ENCODE measurements at regions not wholly inside any gene's neighbourhood (a gene's known extent, or its start where the extent isn't known, plus 50 kb on each side); places are given as distances from the start of the nearest gene placed in this dataset.

DNA sequence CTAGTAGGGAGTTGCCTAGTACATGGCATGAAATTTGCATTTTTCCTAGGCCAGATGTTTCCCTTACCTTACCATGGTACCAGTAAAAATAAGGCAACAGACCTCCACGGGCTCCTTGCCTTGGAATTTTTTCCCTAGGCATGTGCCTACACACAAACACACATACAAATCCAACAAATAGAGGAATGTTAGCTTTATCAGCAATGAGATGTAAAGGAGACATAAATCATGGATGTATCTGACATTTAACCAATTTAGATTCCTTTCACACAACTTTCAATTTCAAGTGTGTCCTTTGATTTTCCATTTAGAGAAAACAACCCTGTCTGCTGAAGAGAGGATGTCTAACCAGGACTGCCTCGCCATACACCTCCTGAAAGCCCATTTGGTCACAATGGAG, 209.7 kb upstream of the SP4 start:
- no peak for DNase-seq (ENCODE audit: low spot score)

DNA sequence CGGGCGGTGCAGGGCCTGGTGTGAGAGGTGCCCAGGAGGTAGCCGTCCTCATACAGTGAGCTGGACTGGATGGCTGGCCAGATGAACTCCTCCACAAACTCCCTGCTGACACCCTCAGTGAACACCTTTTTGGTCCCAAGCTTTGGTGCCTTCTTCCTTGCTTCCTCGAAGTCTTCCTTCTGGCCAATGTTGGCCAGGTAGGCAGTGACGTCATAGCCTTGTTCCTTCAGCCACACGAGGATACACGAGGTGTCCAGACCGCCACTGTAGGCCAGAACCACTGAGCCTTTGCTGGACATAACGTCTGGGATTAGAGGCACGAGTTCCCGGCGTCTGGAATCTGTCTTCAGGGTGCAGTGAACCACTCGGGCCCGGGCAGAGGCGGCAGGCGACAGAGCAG, 206.8 kb upstream of the SP4 start:
- DNase-seq (ENCODE audit: low spot score): no peak

DNA sequence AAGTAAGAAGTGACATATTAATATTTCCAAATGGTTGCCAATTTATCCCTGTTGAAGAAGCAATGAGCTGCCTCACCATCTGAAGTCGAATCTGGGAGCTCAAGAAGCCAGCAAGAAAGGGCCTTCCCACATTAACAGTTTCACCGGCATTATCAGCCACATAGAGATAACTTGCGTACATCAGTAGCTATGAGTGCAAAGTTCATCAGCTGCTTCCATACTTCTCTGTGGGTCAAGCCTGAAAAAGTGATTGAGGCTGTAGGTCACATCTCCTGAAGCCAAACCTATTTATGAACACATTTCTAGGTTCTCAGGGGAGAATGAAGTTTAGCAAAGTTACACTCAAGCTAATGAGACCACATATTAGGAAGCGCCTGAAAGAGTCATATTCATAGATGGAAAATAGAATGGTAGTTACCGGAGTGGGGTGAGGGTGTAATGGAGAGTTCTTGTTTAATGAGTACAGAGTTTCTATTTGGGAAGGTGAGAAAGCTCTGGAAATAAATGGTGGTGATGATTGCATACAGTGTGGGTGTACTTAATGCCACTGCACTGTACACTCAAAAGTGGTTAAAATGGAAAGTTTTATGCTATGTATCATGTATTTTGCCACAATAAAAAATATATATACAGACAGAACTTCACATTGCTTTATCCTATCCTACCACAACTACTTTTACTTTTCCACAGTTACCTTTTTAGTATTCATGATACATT, 189.3 kb upstream of the SP4 start:
- no peak for DNase-seq (ENCODE audit: low spot score)

DNA sequence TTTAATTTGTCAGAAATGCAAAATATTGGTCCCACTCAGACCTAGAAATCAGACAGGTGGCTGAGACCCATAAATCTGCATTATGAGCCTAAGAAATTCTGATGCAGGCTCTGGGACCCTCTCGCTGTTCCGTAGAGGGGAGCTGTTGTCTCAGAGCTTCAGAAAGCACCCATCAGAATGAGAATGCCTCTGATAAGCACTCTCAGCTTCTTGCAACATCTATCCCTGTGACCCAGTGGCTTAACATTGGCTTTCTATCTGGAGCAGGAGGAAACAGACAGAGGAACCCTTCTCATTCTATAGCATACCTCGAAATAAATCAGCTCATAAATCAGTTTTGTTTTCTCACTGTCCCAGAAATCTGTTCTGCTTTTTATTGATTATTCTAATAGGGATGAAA, 184.6 kb upstream of the SP4 start:
- no peak for DNase-seq (ENCODE audit: low spot score)

DNA sequence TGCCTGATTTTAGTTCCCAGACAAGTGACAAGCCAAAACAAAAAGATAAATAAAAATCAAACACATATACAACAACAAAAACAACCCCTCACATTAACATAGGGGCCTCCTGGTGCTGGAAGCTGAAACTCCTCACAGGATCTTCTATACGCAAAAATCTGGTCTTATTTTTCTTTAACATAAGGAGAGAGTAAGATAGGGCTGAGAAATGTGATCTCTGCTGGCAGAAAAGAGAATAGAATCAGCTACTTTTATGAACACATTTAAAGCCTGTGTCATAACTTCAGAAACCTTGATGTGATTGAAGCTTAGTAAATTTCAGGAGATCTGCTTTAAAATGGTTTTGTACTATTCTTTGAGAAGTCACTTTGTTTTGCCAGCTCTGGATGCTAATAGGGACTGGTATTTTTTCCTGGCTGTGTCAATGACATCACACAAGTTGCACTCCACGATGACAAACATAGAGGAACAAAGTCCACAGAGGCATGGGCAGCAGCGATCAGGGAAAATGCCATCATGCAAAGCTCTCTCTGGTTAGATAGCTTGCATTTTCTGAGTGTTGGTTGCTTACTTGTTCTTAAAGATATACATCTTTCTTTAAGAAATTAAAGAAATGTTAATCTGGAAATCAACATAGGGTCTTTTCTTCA, 176.6 kb upstream of the SP4 start:
- no peak for DNase-seq (ENCODE audit: low spot score)

DNA sequence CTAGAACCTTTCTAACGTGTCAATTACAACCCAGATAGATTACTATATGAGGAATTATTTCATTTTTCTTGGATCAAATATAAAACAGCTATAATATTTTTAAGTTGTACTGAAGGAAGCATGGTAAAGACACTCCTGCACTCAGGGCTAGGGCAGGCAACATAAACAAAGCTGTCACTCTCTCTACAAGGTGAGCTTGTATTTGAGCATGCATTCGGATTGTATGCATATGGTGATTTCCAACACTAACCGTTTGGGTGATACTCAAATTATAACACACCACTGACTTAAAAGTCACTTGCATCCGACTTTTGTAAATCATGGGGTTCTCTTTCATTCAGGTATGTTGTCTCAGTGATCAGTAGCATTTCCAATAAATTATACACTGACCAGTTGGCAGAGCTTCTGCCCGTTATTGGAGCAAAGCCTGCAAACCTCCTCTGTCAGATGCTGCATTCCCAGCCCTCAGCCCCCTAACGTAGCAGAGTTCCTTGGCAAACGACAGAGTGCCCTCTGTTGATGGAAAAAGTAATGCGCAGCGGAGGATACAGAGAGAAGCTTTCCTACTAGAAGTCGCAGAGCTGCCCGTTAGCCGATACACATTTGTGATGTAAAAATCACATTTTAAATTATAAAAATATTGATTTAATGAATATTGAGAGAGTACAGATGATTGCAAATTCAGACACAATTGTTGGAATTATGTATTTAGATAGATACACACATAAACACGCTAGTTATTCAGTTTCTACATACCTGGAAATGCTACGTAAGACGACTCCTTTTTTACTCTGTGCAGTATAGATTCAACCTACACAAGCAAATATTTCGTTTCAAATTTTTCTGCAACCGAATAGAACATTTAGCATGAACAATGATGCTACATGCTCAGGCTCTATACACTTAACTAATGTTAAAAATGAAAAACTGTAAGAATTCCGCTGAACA, 173.9 kb upstream of the SP4 start:
- DNase-seq (ENCODE audit: low spot score): peak; percentile 63

DNA sequence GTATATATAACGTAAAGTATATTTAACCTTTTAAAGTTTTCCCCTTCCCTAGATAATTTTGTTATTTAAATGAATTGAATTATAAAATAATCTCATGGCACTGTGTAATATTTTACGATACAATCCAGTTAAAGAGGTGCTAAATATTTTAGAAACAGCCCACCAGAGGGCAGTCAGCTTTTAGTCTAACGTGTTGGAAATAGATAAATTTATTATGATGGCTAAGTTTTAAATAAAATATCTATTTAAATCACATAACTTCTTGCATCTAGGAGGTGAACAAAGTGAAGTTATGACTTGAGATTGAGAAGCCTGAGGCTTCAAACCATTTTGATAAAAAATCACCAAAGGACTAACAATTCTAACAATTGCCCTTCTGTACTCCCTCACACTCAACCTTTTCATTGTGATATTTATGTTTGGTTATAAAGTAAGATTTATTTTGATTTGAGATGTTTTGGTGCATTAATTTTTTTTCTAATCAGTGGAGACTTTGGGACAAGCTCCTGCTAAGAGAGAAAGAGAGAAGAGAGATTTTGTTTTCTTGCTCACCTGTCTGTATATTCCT, 171.5 kb upstream of the SP4 start:
- peak; percentile 38 for DNase-seq (ENCODE audit: low spot score)

DNA sequence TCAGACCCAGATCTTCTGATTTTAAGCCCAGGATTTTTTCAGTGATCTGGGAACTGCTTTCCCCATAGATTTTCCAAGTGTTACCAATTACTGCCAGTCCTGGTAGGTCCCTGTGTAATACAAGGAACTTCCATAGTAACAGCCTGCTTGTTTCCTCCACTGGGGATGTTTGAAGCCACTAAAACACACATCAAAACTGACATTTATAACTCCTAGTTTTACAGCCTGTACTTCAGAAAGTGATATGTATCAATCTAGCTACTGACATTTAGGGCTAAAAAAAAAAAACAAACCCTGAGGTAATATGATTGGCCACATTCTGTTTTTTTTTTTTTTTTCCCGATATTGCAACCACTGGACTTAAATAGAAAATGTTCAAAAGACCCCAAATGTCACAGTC, 166.9 kb upstream of the SP4 start:
- DNase-seq (ENCODE audit: low spot score): no peak

DNA sequence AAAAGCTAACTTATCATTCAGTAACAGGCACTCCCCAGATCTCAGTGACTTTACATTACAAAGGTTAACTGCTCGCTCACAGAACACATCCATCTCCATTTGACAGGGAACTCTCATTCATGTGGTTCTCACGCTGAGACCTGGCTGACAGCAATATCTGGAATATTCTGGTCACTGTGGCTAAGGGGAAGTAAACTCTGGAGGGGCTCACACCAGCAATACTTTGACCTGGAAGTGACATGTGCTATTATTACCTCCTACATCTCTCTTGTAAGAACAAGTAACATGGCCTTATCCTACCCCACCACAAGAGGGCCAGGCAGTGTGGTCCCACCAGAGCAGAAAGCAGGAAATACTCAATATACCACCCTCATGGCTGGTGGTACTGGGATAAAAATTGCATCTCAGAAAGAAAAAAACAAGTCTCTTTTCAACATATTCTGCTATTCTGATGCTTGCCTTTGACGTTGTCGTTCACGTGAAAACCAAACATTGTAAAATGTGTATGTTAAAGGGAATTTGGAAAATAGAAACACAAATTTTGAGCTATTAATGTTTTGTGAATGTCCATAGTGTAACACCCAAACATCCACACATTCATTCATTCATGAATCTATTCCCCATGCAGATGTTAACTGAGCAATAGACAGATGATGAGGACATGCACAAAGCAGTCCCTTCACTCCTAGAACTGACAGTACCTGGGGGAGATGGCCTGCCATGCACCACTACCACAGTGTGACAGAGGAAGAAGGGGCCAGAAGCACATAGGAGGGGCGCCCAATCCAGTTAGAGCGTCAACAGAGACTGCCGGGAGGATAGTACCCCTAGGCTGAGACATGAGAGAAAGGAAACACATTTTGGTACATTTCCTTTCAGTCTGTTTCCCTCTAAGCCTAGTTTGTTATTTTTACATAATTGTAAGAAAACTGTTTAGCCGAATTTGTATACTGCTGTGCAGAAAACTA, 166.0 kb upstream of the SP4 start:
- DNase-seq (ENCODE audit: low spot score): peak; percentile 42

DNA sequence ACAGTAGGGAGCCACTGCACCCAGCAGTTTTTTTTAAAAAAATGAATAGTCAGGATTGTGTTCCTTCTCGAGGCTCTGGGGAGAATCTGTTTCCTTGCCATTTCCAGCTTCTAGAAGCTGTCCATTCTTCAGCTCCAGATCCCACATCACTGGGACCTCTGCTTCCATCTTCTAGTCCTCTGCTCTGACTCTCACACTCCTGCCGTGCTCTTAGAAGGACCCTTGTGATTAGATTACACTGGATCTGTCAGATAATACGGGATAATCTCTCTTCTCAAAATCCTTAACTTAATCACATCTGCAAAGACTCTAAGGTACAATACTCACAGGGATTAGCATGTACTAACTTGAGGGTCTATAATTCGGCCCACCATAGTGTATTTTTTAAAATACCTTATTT, 158.9 kb upstream of the SP4 start:
- DNase-seq (ENCODE audit: low spot score): no peak

DNA sequence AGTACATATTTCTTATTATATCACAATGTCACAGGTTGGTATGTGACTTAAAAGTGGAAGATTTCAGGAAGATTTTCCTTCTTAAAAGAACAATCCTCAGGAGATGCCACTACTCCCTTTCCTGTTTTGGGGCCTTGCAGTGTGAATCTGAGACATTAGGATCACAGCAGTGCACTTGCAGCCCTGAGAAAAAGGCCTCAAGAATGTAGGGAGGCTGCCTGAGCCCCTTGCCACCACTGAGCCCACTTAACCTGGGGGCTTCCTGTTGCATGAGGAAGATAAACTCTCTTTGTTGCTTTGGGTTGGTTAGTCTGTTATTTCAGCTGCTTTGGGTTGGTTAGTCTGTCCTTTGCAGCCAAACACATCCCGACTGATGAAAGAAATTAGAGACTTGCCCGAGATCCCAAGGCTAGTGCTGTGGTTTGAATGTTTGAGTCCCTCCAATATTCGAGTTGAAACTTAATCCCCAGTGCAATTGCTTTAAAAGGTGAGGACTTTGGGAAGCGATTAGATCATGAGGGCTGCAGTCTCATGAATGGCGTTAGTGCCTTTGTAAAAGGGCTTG, 151.3 kb upstream of the SP4 start:
- DNase-seq (ENCODE audit: low spot score): no peak

DNA sequence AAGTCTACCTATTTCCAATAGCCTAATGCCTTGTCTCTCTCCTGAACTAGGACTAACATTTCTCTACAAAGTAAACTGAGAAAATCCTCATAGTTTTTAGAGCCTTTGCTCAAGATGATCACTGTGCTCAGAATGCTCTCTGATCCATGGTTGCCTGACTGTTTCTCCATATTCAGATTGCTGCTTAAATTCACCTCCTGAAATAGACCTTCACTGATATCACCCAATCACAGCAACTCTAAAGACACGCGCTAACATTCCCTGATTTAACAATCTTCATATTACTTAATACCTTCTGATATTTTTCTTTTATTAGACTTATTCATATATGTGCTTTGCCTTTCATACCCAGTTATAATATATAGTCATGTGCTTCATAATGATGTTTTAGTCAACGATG, 148.9 kb upstream of the SP4 start:
- DNase-seq (ENCODE audit: low spot score): no peak

DNA sequence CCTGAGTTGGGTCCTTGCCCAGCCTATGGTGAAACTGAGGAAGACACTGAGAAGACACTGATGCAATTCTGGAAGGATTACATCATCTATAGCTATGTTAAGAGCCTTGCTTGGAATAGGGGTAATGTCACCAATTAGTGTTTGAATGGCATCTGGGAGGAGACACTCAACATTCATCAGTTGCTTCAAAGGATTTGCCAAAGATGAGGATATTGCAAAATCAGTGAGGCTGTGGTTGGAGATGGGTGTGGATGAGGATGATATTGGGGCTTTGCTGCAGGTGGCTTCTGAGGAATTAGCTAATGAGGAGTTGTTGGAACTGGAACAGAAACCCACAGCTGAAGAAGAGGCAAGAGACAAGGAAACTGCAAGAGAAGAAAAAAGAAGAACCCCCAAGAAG, 146.7 kb upstream of the SP4 start:
- no peak for DNase-seq (ENCODE audit: low spot score)

DNA sequence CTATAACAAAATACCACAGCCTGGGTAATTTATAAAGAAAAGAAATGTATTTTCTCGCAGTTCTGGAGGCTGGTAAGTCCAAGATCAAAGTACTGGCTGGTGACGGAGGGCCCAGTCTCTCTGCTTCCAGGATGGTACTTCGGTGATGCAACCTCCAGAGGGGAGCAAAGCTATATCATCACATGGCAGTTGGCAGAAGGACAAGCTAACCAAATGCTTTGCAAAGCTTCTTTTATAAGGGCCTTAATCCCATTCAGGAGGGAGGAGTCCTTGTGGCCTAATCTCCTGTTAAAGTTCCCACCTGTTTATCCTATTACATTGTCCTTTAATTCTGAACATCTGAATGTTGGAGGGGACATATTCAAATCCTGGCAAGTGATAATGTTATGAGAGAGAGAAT, 134.1 kb upstream of the SP4 start:
- no peak for DNase-seq (ENCODE audit: low spot score)

DNA sequence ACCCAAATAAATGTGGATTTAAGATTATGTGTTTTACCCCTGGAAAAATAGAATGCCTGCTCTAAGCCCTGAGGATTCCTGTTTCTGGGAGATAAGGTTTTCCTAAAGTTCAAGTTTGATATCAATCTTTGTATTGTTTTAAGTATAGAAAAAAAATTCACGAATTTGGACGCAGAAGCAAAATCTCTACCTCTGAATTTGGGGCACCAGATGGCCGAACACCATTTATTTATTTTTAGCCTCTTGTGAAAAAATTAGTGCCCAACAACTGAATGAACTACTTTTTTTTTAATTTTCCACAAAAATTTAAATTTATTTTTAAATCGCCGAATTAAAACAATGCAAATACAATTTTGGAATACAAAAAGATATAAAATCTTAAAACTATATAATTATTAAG, 128.1 kb upstream of the SP4 start:
- DNase-seq (ENCODE audit: low spot score): no peak

DNA sequence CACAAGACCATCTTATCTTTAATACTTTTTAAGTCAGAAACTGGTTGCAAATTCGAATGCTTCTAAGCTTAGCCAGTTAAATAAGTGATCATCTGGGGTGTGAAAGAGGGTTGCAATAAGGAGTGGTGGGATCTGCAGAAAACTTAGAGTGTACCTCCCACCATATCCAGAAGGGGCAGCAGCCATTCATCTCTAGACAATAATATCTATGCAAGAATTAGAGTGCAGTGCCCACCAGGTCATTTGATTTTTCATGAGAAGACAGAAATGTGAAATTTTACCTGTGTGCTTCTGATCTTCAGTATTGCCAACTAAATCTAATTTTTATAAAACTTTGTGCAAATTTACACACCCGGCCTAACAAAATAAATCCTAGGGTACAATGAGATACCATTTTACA, 127.2 kb upstream of the SP4 start:
- DNase-seq (ENCODE audit: low spot score): no peak

DNA sequence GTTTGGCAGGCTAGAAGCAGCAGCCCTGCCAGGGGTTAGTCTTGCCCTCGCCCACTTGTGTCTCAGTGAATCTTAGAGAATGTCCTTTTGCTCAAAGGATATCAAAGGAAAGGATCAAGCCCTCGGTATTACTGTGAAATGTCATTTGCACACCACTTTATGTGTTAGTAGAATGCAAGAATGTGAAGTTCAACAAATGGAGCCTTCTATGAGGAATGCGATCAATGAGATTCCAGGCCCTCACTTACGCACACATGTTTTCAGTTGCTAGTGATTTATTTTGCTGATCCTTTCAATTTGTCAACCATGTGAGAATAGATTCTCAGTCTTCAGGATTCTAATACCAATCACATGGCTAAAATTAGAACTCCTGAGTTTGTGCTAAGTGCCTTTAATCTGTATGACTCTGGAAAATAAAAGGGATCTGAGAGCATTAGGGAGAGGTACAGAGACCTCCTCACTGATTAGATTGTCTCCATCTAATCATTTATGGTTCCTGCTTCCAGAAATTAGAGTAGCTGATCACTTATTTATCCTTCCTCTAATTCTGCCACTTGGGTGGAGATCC, 123.0 kb upstream of the SP4 start:
- no peak for DNase-seq (ENCODE audit: low spot score)

DNA sequence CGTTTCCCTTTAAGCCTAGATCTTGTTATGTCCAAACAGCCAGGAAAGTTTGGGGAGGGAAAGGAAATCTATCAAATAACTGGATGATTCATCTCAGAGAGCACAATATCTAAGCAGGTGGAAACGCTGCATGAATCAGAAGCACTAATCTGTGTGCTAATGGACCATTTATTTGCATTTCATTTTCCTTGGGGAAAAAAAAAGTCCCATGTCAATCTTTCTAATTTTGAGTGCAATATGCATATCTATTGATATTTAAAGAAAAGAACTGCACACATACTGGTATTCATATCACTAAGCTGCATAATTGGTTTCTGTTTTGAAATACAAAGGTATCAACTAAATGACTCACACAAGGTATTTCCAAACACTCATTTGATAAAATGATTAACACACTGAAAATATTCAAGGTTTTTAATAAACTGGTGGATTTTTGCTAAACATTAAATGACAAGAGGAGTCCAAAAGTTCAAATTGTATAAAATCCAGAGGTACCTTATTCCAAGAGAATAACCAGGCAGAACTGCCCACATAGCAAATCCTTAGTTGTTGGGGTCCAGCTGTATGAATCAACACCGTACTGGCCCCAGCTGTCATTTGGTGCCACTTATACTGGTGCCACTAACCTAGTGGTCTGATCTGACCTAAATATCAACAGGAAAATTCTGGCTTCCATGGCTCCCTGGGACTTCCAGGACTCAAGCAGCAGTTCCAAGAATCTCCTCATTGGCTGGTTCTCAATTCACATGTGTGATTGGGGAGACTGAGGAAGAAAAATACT, 122.2 kb upstream of the SP4 start:
- DNase-seq (ENCODE audit: low spot score): no peak

DNA sequence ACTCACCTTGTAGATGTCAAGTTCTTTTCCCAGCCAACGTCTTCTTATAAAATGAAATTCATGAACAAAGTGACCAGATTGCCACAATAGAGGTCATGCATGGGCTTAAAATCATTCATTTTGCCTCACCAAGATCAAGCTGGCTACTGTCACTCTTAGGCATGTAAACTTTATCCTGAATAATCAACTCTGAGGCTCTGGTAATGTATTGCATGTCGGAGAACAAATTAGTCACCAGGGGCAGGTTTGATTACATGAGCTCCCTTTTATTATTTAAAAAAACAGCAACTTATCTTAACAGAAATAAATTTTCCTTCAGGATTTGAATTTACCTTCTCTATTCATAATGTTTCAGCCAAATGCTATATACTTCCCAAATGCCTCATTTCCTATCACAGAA, 112.9 kb upstream of the SP4 start:
- DNase-seq (ENCODE audit: low spot score): no peak
